ENCODE measurements at regions not wholly inside any gene's neighbourhood (a gene's known extent, or its start where the extent isn't known, plus 50 kb on each side); places are given as distances from the start of the nearest gene placed in this dataset.

- no peak overlapping the region for H3K27ac Mint-ChIP-seq
- CTCF ChIA-PET: no interaction called here
These were observed 118.8 kb upstream of the ADPGK start for GRCh38 chr15:72902245-72902918.

GRCh38 chr15:72892986-72893385, 109.4 kb upstream of the ADPGK start:
- ATAC-seq (ENCODE audit: low read depth) (no peak), DNase-seq (no peak)
- H3K4me1 Mint-ChIP-seq: no peaks in the 10 kb centered on the region
- POLR2A ChIA-PET: no interaction called here
- CTCF ChIA-PET: no interaction called here
- no peak overlapping the region for H3K27ac Mint-ChIP-seq
- TF ChIP-seq CTCF (IDR thresholded peaks at IDR 0.05): no peak
- H3K9me3 Mint-ChIP-seq: peaks cover 3% of the 10 kb centered on the region
- no peaks in the 10 kb centered on the region for H3K36me3 Mint-ChIP-seq (ENCODE audit: low read depth)
- no peak overlapping the region for H3K4me3 Mint-ChIP-seq
- intact Hi-C loops (cut with micrococcal nuclease): no loop called here
- H3K27me3 Mint-ChIP-seq: peaks cover 28% of the 10 kb centered on the region

More at GRCh38 chr15:72902245-72902918, 118.8 kb upstream of the ADPGK start:
- Mint-ChIP-seq H3K4me1 (no peaks in the 10 kb centered on the region), H3K27me3 (peaks cover 22% of the 10 kb centered on the region), H3K36me3 (ENCODE audit: low read depth) (no peaks in the 10 kb centered on the region), H3K9me3 (no peaks in the 10 kb centered on the region), H3K4me3 (no peak overlapping the region)
- ATAC-seq (ENCODE audit: low read depth) (no peak), DNase-seq (no peak)
- intact Hi-C loops (cut with micrococcal nuclease): no loop called here
- no peak for TF ChIP-seq CTCF (IDR thresholded peaks at IDR 0.05)
- POLR2A ChIA-PET: no interaction called here

DNA sequence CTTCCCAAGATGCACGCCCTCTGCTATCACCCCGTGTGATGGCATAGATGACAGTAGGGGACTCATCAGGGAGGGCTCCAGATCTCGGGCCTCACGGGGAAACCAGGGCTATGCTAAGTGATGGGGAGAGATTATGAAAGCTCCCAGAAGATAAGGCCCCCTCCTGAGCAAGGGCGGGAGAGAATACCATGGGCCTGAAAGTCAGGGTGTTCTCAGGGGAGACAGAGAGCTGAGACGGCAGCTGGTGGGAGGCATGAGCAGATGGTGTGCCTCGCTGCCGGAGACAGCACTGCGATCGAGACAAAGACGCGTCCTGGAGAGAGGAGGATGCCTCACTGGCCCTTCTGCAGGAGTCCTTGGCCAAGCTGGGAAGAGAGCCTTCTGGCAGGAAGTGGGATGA, 106.5 kb upstream of the ADPGK start:
- DNase-seq: no peak

GRCh38 chr15:72889545-72889944, 106.0 kb upstream of the ADPGK start:
- POLR2A ChIA-PET: no interaction called here
- ATAC-seq (ENCODE audit: low read depth) (no peak), DNase-seq (no peak)
- intact Hi-C loops (cut with micrococcal nuclease): no loop called here
- Mint-ChIP-seq H3K27ac (no peak overlapping the region), H3K9me3 (no peaks in the 10 kb centered on the region), H3K27me3 (peaks cover 10% of the 10 kb centered on the region), H3K4me1 (no peaks in the 10 kb centered on the region), H3K4me3 (no peak overlapping the region), H3K36me3 (ENCODE audit: low read depth) (no peaks in the 10 kb centered on the region)
- CTCF ChIA-PET: no interaction called here
- TF ChIP-seq CTCF (IDR thresholded peaks at IDR 0.05): no peak

More for the DNA sequence above, 106.5 kb upstream of the ADPGK start:
- Mint-ChIP-seq H3K36me3 (ENCODE audit: low read depth) (no peaks in the 10 kb centered on the region), H3K27ac (no peak overlapping the region), H3K4me1 (no peaks in the 10 kb centered on the region), H3K27me3 (peaks cover 10% of the 10 kb centered on the region), H3K9me3 (no peaks in the 10 kb centered on the region), H3K4me3 (no peak overlapping the region)
- intact Hi-C loops (cut with micrococcal nuclease): no loop called here
- ChIA-PET CTCF (no interaction called here), POLR2A (no interaction called here)
- TF ChIP-seq CTCF (IDR thresholded peaks at IDR 0.05): no peak
- no peak for ATAC-seq (ENCODE audit: low read depth)

DNA sequence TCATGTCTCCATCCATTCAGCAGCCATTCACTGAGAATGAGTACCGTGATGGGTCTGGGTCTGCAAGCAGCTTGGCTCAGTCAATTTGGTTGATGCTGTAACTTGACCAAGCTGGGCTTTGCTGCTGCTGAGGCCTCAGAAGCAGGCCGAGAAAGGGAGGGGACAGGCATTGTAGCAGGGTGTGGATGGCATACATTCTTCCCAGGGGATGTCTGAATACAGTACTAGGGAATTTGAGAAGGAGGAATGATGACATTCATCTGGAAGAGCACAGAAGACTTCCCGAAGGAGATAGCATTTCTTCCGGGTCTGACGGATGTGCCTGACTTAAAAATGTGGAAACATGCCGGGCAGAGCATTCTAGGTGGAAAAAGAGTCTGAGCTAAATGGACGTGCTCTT, 105.3 kb upstream of the ADPGK start:
- Mint-ChIP-seq H3K9me3 (no peaks in the 10 kb centered on the region), H3K4me3 (no peak overlapping the region), H3K27ac (no peak overlapping the region), H3K36me3 (ENCODE audit: low read depth) (no peaks in the 10 kb centered on the region), H3K27me3 (peaks cover 7% of the 10 kb centered on the region), H3K4me1 (no peaks in the 10 kb centered on the region)
- ATAC-seq (ENCODE audit: low read depth) (no peak), DNase-seq (no peak)
- TF ChIP-seq CTCF (IDR thresholded peaks at IDR 0.05): no peak
- CTCF ChIA-PET: no interaction called here
- POLR2A ChIA-PET: no interaction called here
- intact Hi-C loops (cut with micrococcal nuclease): no loop called here
